ENCODE measurements at regions not wholly inside any gene's neighbourhood (a gene's known extent, or its start where the extent isn't known, plus 50 kb on each side); places are given as distances from the start of the nearest gene placed in this dataset.

- H3K27ac ChIP-seq (replicated peaks), result no peak overlapping the region
- H3K4me3 ChIP-seq, result no peak overlapping the region
- TF ChIP-seq, protein P1, sequence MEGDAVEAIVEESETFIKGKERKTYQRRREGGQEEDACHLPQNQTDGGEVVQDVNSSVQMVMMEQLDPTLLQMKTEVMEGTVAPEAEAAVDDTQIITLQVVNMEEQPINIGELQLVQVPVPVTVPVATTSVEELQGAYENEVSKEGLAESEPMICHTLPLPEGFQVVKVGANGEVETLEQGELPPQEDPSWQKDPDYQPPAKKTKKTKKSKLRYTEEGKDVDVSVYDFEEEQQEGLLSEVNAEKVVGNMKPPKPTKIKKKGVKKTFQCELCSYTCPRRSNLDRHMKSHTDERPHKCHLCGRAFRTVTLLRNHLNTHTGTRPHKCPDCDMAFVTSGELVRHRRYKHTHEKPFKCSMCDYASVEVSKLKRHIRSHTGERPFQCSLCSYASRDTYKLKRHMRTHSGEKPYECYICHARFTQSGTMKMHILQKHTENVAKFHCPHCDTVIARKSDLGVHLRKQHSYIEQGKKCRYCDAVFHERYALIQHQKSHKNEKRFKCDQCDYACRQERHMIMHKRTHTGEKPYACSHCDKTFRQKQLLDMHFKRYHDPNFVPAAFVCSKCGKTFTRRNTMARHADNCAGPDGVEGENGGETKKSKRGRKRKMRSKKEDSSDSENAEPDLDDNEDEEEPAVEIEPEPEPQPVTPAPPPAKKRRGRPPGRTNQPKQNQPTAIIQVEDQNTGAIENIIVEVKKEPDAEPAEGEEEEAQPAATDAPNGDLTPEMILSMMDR (IDR thresholded peaks at IDR 0.05; ENCODE audit: borderline replicate concordance), result no peak
- peaks cover 81% of the 10 kb centered on the region for H3K27me3 ChIP-seq (ENCODE audit: low read depth)
- intact Hi-C loops (cut with micrococcal nuclease), result no loop called here
- no peaks in the 10 kb centered on the region for H3K36me3 ChIP-seq
- H3K9me3 ChIP-seq (replicated peaks), result no peaks in the 10 kb centered on the region
- H3K4me1 ChIP-seq, result no peaks in the 10 kb centered on the region
- DNase-seq, result no peak
These were observed 54.1 kb upstream of the FOXQ1 start for GRCh38 chr6:1257778-1258177.

DNA sequence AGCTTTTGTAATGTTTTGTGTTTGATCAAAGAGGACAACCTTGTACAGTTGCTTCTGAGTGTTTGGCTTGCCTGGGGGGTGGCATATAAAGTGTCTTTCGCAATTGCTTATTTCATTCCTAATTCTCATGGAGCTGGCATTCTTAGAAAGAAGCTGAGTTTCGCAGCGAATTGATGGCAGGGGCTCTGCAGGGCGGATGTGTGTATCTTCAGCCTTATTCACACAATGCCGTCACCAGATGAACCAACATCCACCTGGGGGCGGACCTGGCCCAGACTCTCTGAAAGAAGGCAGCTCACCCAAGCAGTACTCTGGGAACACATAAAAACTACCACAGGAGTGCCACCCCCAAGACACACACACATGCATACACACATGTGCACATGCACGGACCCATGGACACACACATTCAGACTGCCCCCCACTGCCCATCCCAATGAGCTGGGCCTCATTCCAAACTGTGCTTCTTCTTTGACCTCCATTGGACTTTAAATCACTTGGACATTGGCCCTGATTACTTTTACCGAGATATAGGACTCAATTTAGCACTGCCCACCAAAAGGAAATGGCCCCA, 55.4 kb upstream of the FOXQ1 start:
- H3K4me3 ChIP-seq, result no peak overlapping the region
- H3K36me3 ChIP-seq, result no peaks in the 10 kb centered on the region
- TF ChIP-seq, protein P1 (IDR thresholded peaks at IDR 0.05; ENCODE audit: borderline replicate concordance), result no peak
- no peak overlapping the region for H3K27ac ChIP-seq (replicated peaks)
- no peaks in the 10 kb centered on the region for H3K9me3 ChIP-seq (replicated peaks)
- peaks cover 71% of the 10 kb centered on the region for H3K27me3 ChIP-seq (ENCODE audit: low read depth)
- H3K4me1 ChIP-seq, result no peaks in the 10 kb centered on the region
- intact Hi-C loops (cut with micrococcal nuclease), result no loop called here
- DNase-seq, result no peak

DNA sequence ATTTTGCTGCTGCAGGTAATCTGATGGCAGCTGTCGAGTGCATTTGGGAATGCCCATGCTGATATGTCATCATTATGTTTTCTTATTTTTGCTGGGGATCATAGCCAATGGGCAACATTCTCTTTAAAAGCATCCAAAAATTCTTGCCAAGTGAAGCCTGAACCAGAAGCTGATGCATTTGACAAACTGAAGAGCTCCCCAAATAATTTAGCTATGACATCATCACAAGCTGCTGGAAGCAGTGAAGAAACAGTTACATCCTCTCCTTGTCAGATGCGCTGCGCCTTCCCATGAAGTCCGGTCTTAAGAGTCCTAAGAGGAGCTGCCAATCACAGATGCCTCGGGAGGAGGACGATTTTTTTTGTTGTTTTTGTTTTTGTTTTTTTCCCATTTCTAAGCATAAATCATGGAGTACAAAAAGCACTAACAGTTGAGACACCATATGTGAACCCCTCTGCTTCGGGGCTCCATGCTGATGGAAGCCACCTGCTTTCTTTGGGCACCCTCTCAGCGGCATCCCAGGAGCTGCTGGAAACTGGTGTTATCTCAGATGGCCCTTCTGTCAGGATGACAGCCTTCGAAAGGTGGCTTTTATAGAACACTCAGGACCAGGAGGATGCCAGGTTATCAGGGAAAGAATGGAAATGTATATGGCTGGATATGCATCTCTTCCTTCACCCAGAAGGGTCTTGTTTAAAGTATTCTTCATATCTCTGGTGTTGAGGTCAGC, 56.1 kb upstream of the FOXQ1 start:
- no peak overlapping the region for H3K4me3 ChIP-seq
- intact Hi-C loops (cut with micrococcal nuclease), result no loop called here
- peaks cover 71% of the 10 kb centered on the region for H3K27me3 ChIP-seq (ENCODE audit: low read depth)
- TF ChIP-seq, protein P1 (IDR thresholded peaks at IDR 0.05; ENCODE audit: borderline replicate concordance), result no peak
- DNase-seq, result no peak
- H3K27ac ChIP-seq (replicated peaks), result no peak overlapping the region
- H3K9me3 ChIP-seq (replicated peaks), result no peaks in the 10 kb centered on the region
- H3K4me1 ChIP-seq, result no peaks in the 10 kb centered on the region
- no peaks in the 10 kb centered on the region for H3K36me3 ChIP-seq

DNA sequence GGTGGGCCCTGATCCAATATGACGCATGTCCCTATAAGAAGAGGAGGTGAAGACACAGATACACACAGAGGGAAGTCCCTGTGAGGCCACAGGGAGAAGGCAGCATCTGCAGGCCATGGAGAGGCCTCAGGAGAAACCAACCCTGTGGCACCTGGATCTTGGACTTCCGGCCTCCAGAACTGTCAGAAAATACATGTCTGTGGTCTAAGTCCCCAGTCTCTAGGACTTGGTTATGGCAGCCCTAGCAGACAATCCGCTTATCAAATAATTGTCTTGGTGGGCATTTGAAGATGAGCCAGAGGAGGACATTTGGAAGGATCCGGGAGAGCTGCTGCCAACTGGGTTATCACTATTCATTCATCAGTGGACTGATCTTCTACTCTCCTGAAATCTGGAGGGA, 57.6 kb upstream of the FOXQ1 start:
- no peak for DNase-seq
- no peaks in the 10 kb centered on the region for H3K36me3 ChIP-seq
- no peaks in the 10 kb centered on the region for H3K9me3 ChIP-seq (replicated peaks)
- intact Hi-C loops (cut with micrococcal nuclease), result no loop called here
- no peak overlapping the region for H3K4me3 ChIP-seq
- no peaks in the 10 kb centered on the region for H3K4me1 ChIP-seq
- TF ChIP-seq, protein P1 (IDR thresholded peaks at IDR 0.05; ENCODE audit: borderline replicate concordance), result no peak
- H3K27ac ChIP-seq (replicated peaks), result no peak overlapping the region
- H3K27me3 ChIP-seq (ENCODE audit: low read depth), result peaks cover 74% of the 10 kb centered on the region

DNA sequence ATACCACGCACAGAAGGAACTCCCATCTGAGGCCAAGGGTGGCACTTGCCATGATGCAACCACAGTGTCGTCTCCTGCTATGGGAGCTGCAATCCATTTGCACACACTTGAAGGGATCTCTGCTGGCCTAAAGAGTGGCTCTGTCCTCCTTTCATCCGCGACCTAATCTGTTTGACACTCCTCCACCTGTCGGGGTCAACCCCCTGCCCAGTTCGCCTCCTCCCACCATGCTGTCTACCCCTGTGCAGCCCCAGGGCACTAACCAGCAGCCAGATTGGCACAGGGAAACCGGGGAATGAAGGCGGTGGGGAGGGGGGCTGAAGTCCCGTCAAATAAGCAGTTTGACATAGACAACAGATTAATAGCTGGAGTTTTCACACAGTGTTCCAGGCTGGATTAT, 58.1 kb upstream of the FOXQ1 start:
- Histone ChIP-seq H3K27me3 (ENCODE audit: low read depth) (peaks cover 79% of the 10 kb centered on the region), H3K9me3 (replicated peaks) (no peaks in the 10 kb centered on the region), H3K4me3 (no peak overlapping the region), H3K36me3 (no peaks in the 10 kb centered on the region), H3K4me1 (no peaks in the 10 kb centered on the region), H3K27ac (replicated peaks) (no peak overlapping the region)
- TF ChIP-seq, protein P1 (IDR thresholded peaks at IDR 0.05; ENCODE audit: borderline replicate concordance), result no peak
- intact Hi-C loops (cut with micrococcal nuclease), result no loop called here
- DNase-seq, result no peak

Measured in left ventricle myocardium inferior (tissue), 1 donor.